Kidney (tissue), 13 donors: ENCODE measurements at regions not wholly inside any gene's neighbourhood (a gene's known extent, or its start where the extent isn't known, plus 50 kb on each side); places are given as distances from the start of the nearest gene placed in this dataset.

Source experiments
- DNase-seq, 5 donors: peaks; one replicate each; pipeline ENCODE4 v3.0.0-alpha.2; 2013 to 2020
- FAIRE-seq: peaks from 2 replicates; lab custom pipeline; 2012; peaks lifted over from hg19 to GRCh38; lab: Jason Lieb, UNC
- H3K27ac ChIP-seq, 2 donors: one replicate each; pipeline ENCODE4 v1.7.0; 2013; ENCODE audit warnings: low read depth in 2 of 2, low read length in 2 of 2, inconsistent platforms in 1 of 2
- H3K27me3 ChIP-seq: one replicate; pipeline ENCODE4 v1.7.1; 2013; ENCODE audit warnings: low read length, inconsistent platforms; ENCODE audit not compliant: control insufficient read depth, insufficient read depth
- H3K36me3 ChIP-seq, 3 donors: one replicate each; pipeline versions ENCODE4 v1.7.0 to v1.7.1; 2013; ENCODE audit warnings: low read length in 3 of 3, control low read depth in 1 of 3, inconsistent platforms in 1 of 3; ENCODE audit not compliant: insufficient read depth in 3 of 3, control insufficient read depth in 2 of 3
- H3K4me1 ChIP-seq, 3 donors: one replicate each; pipeline versions ENCODE4 v1.7.0 to v1.7.1; 2013; ENCODE audit warnings: low read length in 3 of 3, inconsistent platforms in 1 of 3, low read depth in 1 of 3; ENCODE audit not compliant: control insufficient read depth in 2 of 3, insufficient read depth in 2 of 3
- H3K4me3 ChIP-seq, 3 donors: one replicate each; pipeline versions ENCODE4 v1.7.0 to v1.8.1; 2013; ENCODE audit warnings: low read length in 3 of 3, control low read depth in 1 of 3, inconsistent platforms in 1 of 3
- H3K9ac ChIP-seq, 3 donors: one replicate each; pipeline versions ENCODE4 v1.7.0 to v1.7.1; 2013; ENCODE audit warnings: low read length in 3 of 3, control low read depth in 1 of 3, inconsistent platforms in 1 of 3
- H3K9me3 ChIP-seq, 3 donors: one replicate each; pipeline versions ENCODE4 v1.7.0 to v1.7.1; 2013; ENCODE audit warnings: low read length in 3 of 3, control low read depth in 1 of 3, inconsistent platforms in 1 of 3; ENCODE audit not compliant: control insufficient read depth in 2 of 3, insufficient read depth in 1 of 3
- CTCF ChIP-seq: IDR thresholded peaks from 3 replicates; pipeline ENCODE4 v1.5.1; 2012; ENCODE audit warnings: mild to moderate bottlenecking, moderate library complexity, borderline replicate concordance; ENCODE audit not compliant: insufficient read depth; ENCODE audit errors: extremely low read depth
- intact Hi-C: fragments of 100-400 bp; cut with DNase I; formaldehyde crosslinking; loops from one replicate; pipeline ENCODE4 v1.11.1; 2022
- donor health status: control.
- donor health status: control.
- donor health status: control.
- donor health status: control.
- donor health status: control.
- donor health status: DM: yes; HTN: yes; CAD: no.
- donor health status: Normal renal cell carcinoma (clear cell type).

GRCh38 chr4:125022855-125023501 lies 291.8 kb upstream of the FAT4 start:
- Histone ChIP-seq H3K4me3 (no peak overlapping the region), H3K27me3 (no peaks in the 10 kb centered on the region), H3K9ac (no peak overlapping the region), H3K4me1 (no peaks in the 10 kb centered on the region), H3K27ac (no peak overlapping the region), H3K36me3 (no peaks in the 10 kb centered on the region), H3K9me3 (no peaks in the 10 kb centered on the region)
- intact Hi-C loops: no loop called here
- FAIRE-seq: no peak
- TF ChIP-seq CTCF: no peak
- no peak for DNase-seq

- intact Hi-C loops: no loop called here
- H3K27ac ChIP-seq: no peak overlapping the region
- H3K36me3 ChIP-seq: no peaks in the 10 kb centered on the region
- no peaks in the 10 kb centered on the region for H3K4me1 ChIP-seq
- TF ChIP-seq CTCF: no peak
- no peak overlapping the region for H3K4me3 ChIP-seq
- no peak for DNase-seq
- no peaks in the 10 kb centered on the region for H3K27me3 ChIP-seq
- H3K9ac ChIP-seq: no peak overlapping the region
- FAIRE-seq: no peak
- H3K9me3 ChIP-seq: no peaks in the 10 kb centered on the region
Observed at GRCh38 chr4:125021189-125021588, 293.6 kb upstream of the FAT4 start.

GRCh38 chr4:125020089-125021034 lies 294.4 kb upstream of the FAT4 start:
- no peak for TF ChIP-seq CTCF
- no peaks in the 10 kb centered on the region for H3K36me3 ChIP-seq
- H3K4me1 ChIP-seq: no peaks in the 10 kb centered on the region
- H3K27ac ChIP-seq: no peak overlapping the region
- FAIRE-seq: no peak
- no peaks in the 10 kb centered on the region for H3K27me3 ChIP-seq
- H3K9ac ChIP-seq: no peak overlapping the region
- intact Hi-C loops: no loop called here
- no peak for DNase-seq
- H3K4me3 ChIP-seq: no peak overlapping the region
- no peaks in the 10 kb centered on the region for H3K9me3 ChIP-seq
